ENCODE measurements at regions not wholly inside any gene's neighbourhood (a gene's known extent, or its start where the extent isn't known, plus 50 kb on each side); places are given as distances from the start of the nearest gene placed in this dataset.
"Not testable (repeated sequence)": the region's sequence is repeated elsewhere in the genome, so short reads cannot be mapped to it uniquely, and the experiment has no call there.

DNA sequence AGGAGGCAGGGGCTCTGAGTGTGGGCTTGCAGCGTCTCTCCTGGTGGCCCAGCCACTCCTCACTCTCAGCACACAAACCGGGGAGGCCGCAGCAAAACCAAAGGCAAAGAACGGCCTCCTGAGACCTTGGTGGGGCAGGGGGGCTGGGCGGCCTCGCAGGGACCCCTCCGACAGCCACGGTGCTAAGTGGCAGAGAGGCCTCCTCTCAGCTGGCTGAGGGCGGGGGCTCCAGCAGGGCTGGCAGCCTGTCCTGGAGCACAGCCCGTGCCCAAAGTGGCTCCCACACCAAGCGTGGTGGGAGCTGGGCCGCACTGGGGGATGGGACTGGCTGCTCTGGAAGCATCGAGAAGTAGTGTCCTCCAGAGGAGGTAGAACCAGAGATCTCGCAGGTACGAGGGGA is 334.4 kb downstream of the QKI start:
- no peaks in the 10 kb centered on the region for H3K27me3 ChIP-seq (ENCODE audit: low read depth)
- no peak for DNase-seq
- TF ChIP-seq, protein P1, sequence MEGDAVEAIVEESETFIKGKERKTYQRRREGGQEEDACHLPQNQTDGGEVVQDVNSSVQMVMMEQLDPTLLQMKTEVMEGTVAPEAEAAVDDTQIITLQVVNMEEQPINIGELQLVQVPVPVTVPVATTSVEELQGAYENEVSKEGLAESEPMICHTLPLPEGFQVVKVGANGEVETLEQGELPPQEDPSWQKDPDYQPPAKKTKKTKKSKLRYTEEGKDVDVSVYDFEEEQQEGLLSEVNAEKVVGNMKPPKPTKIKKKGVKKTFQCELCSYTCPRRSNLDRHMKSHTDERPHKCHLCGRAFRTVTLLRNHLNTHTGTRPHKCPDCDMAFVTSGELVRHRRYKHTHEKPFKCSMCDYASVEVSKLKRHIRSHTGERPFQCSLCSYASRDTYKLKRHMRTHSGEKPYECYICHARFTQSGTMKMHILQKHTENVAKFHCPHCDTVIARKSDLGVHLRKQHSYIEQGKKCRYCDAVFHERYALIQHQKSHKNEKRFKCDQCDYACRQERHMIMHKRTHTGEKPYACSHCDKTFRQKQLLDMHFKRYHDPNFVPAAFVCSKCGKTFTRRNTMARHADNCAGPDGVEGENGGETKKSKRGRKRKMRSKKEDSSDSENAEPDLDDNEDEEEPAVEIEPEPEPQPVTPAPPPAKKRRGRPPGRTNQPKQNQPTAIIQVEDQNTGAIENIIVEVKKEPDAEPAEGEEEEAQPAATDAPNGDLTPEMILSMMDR (IDR thresholded peaks at IDR 0.05; ENCODE audit: borderline replicate concordance), result no peak
- H3K27ac ChIP-seq (replicated peaks), result peak overlapping the region; percentile 88
- peaks cover 47% of the 10 kb centered on the region for H3K4me1 ChIP-seq
- intact Hi-C loops (cut with micrococcal nuclease), result no loop called here
- no peak overlapping the region for H3K4me3 ChIP-seq
- peaks cover 6% of the 10 kb centered on the region for H3K9me3 ChIP-seq (replicated peaks)
- H3K36me3 ChIP-seq, result no peaks in the 10 kb centered on the region

DNA sequence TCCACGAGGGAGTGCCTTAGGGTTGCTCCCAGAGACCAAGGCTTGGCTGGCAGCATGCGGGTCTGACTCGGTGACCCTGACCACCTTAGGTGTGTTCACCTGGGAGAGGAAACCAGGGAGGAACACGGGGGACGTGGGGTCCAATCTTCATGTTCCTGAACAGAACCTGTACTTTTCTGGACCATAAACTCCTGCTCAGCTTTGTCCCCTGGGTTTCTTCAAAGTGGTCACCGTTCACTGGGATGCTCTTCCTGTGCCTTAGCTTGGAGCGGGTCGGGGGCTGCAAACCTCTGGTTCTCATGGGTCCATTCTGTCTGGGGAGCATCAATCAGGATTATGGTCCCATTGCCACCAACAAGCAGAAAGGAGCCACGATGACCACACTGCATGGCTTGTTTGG is 333.5 kb downstream of the QKI start:
- Histone ChIP-seq H3K27ac (replicated peaks) (peak overlapping the region; percentile 88), H3K4me1 (peaks cover 47% of the 10 kb centered on the region)
- intact Hi-C loops (cut with micrococcal nuclease), result no loop called here

DNA sequence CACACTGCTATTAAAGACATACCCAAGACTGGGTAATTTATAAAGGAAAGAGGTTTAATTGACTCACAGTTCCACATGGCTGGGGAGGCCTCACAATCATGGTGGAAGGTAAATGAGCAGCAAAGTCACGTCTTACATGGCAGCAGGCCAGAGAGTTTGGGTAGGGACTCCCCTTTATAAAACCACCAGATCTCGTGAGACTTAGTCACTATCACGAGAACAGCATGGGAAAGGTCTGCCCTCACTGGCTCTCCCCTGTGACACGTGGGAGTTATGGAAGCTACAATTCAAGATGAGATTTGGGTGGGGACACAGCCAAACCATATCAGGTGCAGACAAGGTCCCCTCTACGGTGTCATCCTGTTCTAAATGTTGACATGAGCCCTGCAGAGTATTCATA is 332.5 kb downstream of the QKI start:
- Histone ChIP-seq H3K4me1 (peaks cover 52% of the 10 kb centered on the region), H3K27ac (replicated peaks) (peak overlapping the region; percentile 88)
- H3K9me3 ChIP-seq (replicated peaks); H3K36me3 ChIP-seq; H3K4me3 ChIP-seq; intact Hi-C loops (cut with micrococcal nuclease); H3K27me3 ChIP-seq (ENCODE audit: low read depth); DNase-seq: not testable (repeated sequence)

More for the DNA sequence above, 333.5 kb downstream of the QKI start:
- TF ChIP-seq, protein P1 (IDR thresholded peaks at IDR 0.05; ENCODE audit: borderline replicate concordance), result no peak
- H3K36me3 ChIP-seq, result no peaks in the 10 kb centered on the region
- no peak for DNase-seq
- H3K4me3 ChIP-seq, result no peak overlapping the region
- H3K27me3 ChIP-seq (ENCODE audit: low read depth), result no peaks in the 10 kb centered on the region
- H3K9me3 ChIP-seq (replicated peaks), result no peaks in the 10 kb centered on the region

DNA sequence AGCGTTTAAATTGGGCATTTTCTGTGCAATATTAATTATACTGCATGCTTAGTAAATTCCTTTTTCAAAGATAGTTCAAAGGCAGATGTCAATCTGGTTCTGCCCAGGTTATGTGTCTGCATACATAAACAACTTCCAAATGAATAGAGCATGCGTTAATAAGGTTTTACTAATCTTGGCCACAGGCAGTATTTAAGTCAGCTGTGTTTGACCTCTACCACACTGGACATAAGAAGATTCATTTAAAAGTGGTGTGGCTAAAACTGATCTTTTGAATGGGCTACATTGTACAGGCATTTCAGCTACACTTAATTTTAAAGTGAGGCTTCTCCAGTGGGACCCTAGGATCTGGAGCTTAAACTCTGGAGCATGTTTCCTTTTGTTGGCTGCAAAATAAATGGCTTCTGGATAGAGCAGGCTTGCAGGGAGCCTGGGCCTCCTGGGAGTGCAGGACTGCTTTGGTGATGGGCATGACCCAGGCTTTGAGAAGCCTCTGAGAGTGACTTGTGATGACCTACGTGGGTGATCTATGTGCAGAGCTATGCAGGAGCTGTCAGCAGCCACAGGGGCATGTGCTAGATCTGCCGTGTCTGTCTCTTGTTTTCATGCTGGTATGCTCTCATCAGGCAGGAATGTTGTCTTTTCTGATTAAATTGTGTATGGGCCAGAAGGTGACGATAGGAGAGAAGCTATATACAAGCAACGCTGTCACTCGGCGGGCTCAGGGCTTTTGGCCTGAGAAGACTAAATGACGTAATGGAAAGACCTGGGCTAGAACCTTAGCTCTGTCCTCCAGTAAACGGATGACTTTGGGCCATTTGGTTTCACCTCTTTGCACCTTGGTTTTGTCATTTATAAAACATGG is 331.2 kb downstream of the QKI start:
- DNase-seq, result peak; percentile 76
- H3K4me3 ChIP-seq, result no peak overlapping the region
- no peaks in the 10 kb centered on the region for H3K27me3 ChIP-seq (ENCODE audit: low read depth)
- peak overlapping the region; percentile 88 for H3K27ac ChIP-seq (replicated peaks)
- H3K36me3 ChIP-seq, result no peaks in the 10 kb centered on the region
- intact Hi-C loops (cut with micrococcal nuclease), result no loop called here
- H3K4me1 ChIP-seq, result peaks cover 54% of the 10 kb centered on the region
- no peaks in the 10 kb centered on the region for H3K9me3 ChIP-seq (replicated peaks)
- TF ChIP-seq, protein P1 (IDR thresholded peaks at IDR 0.05; ENCODE audit: borderline replicate concordance), result peak; percentile 16

DNA sequence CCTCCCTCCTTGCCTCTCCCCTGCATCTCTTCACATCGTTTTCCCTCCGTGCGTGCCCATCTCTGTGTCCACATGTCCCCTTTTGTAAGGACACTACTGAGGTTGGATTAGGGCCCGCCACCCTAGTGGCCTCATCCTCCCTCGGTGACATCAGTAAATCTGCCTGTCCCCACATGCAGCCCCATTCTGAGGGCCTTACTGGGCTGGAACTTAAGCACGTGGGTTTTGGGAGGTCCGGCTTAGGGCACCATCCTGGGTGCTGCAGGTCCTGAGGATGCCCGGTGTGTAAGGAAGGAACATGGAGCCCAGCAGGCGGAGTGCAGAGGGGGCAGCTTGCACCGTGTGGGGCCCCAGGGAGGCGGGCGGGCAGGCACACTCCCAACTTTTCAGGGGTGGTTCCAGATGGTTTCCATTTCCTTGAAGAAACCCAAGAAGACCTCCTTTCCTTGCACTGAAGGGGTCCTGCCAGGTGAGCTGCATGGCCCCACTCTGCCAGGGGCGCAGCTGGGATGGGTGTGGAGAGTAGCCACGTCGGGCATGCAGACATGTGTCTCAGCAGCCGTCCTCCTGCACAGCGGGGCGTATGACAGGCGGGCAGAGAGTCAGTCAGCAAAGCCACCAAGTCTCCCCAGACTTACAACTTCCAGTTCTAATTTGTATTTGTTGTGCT is 329.9 kb downstream of the QKI start:
- Histone ChIP-seq H3K27me3 (ENCODE audit: low read depth) (no peaks in the 10 kb centered on the region), H3K27ac (replicated peaks) (peak overlapping the region; percentile 88), H3K4me1 (peaks cover 50% of the 10 kb centered on the region), H3K4me3 (no peak overlapping the region), H3K36me3 (no peaks in the 10 kb centered on the region), H3K9me3 (replicated peaks) (no peaks in the 10 kb centered on the region)
- intact Hi-C loops (cut with micrococcal nuclease), result no loop called here
- TF ChIP-seq, protein P1 (IDR thresholded peaks at IDR 0.05; ENCODE audit: borderline replicate concordance), result no peak
- no peak for DNase-seq

DNA sequence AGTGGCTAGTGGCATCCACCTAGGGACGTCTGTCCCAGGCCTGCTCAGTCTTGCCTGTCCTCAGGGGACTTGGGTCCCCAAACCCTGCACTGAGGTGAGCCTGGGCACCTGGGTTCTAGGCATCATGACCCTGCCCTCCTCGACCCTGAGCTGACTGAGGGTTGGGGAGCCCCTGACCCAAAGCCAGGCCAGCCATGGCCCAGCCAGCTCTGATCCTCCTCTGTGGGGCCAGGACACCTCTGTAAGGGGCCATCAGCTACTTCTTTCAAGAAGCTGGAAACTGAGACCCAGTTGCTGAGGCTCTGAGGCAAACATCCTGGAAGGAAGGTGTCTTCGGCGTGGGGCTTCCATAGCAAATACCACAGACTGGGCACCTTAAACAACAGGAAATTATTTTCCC is 329.3 kb downstream of the QKI start:
- H3K27ac ChIP-seq (replicated peaks), result peak overlapping the region; percentile 88
- peaks cover 50% of the 10 kb centered on the region for H3K4me1 ChIP-seq
- intact Hi-C loops (cut with micrococcal nuclease), result no loop called here
- no peaks in the 10 kb centered on the region for H3K36me3 ChIP-seq
- no peak for DNase-seq
- TF ChIP-seq, protein P1 (IDR thresholded peaks at IDR 0.05; ENCODE audit: borderline replicate concordance), result no peak
- H3K4me3 ChIP-seq, result no peak overlapping the region
- no peaks in the 10 kb centered on the region for H3K9me3 ChIP-seq (replicated peaks)
- no peaks in the 10 kb centered on the region for H3K27me3 ChIP-seq (ENCODE audit: low read depth)

Data from left ventricle myocardium inferior (tissue), 1 donor.